Stimulated activated CD4-positive, alpha-beta T cell treated with anti-CD3 and anti-CD28 coated beads, Interleukin-4, amount 100 ng/mL, for 24 hours (primary cell): ENCODE measurements at regions not wholly inside any gene's neighbourhood (a gene's known extent, or its start where the extent isn't known, plus 50 kb on each side); places are given as distances from the start of the nearest gene placed in this dataset.
"Not testable (repeated sequence)": the region's sequence is repeated elsewhere in the genome, so short reads cannot be mapped to it uniquely, and the experiment has no call there.

ENCODE experiments used
- DNase-seq: peaks from one replicate; pipeline ENCODE4 v3.0.0-alpha.2; 2020

- no peak for DNase-seq
Measured at GRCh38 chr2:176427549-176427948, 158.3 kb downstream of the MTX2 start.

GRCh38 chr2:176428944-176429469, 159.8 kb downstream of the MTX2 start:
- not testable (repeated sequence) for DNase-seq

- DNase-seq = no peak
Measured at GRCh38 chr2:176432434-176432833, 163.2 kb downstream of the MTX2 start.

- DNase-seq = no peak
Measured at GRCh38 chr2:176435729-176436128, 166.5 kb downstream of the MTX2 start.

- no peak for DNase-seq
Measured at GRCh38 chr2:176443946-176444345, 174.7 kb downstream of the MTX2 start.

- no peak for DNase-seq
Measured at GRCh38 chr2:176445956-176446355, 176.7 kb downstream of the MTX2 start.

DNA sequence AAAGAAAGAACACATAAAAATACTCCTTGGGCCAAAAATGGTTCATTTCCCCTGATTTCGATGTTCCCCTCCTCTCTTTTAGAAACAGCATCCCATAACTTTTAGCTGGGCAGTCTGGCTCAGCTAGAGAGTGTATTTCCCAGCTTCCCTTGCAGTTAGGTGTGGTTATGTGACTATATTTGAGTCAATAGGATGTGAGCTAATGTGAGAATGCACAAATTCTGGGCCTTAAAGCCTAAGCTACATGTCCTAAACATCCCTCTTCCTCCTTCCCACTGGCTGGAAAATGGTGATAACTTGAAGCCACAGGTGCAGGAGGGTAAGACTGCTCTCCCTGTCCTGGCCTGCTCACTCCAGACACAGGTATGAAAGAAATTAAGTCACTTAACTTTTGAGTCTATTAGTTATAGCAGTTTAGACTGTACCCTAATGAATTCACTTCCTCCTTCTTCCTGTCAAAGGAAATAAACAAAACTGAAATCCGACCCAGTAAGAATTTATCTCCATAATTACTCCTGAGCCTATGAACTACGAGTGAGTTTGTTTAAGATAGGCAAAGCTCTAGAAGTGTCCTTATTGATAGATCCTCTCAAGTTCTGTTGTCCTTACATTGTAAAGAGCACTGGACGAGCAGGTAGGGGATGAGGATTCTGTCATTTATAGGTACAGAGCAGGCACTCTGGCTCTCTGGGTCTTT, 177.6 kb downstream of the MTX2 start:
- DNase-seq = no peak

- DNase-seq = no peak
Measured at GRCh38 chr2:176447616-176448015, 178.4 kb downstream of the MTX2 start.

GRCh38 chr2:176449852-176450251, 180.6 kb downstream of the MTX2 start:
- no peak for DNase-seq

DNA sequence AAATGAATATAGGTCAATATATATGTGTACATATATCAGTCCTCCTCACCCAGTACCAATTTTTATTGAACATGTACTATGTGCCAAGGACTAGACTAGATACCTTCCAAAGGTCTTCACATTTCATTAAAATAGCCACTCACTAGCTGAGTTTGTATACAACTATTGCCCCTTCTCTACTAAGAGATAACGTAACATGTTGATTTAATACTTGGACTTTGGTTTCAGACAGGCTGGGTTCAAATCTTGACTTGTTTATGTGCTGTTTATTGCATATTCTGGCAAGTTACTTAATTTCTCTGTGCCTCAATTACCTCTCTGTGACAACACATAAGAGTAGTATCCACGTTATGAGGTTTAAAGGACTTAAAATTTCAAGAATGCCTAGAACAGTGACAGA, 184.5 kb downstream of the MTX2 start:
- DNase-seq = no peak

DNA sequence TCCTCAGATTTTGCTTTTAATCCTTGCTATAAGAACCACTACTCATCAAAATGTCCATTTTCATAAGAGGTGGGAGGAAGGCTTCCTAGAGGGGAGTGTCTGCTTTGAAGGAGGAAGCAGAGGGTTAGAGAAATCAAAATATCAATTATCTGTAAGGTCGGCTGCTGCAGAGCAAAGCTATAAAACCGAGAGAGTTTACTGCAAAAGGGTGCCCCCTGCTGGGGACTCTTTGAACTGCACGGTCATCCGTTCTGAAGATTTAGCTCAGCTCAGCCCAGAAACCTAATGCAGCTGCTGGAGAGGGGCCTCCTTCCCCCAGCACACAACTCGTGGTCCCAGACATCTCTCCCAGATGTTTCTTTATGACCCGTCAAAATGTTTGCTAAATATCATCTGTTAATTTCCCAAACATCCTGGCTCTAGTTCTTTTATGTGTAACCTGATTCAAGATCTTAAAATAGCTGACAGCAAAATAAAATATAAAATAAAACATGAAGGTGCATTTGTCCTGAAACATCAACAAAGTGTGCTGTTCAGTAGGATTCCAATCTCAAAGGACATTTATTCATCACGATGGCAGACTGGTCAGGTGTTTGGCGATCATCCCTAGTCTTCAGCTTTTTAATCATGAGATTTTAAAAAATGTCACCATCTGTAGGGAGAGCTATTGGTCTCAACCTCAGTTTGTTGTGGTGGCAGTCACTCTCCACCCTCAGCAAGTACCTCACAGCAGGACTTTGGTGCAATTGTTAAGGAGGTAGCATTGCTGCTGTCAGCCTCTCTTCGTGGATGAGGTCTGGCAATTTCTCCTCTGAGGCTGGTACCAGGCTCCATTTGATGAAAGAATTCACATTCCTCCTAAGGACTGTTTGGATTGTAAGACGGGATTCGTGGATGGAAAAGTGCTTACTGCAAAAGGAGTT, 185.9 kb downstream of the MTX2 start:
- peak; percentile 82 for DNase-seq

GRCh38 chr2:176455816-176456291, 186.6 kb downstream of the MTX2 start:
- no peak for DNase-seq

DNA sequence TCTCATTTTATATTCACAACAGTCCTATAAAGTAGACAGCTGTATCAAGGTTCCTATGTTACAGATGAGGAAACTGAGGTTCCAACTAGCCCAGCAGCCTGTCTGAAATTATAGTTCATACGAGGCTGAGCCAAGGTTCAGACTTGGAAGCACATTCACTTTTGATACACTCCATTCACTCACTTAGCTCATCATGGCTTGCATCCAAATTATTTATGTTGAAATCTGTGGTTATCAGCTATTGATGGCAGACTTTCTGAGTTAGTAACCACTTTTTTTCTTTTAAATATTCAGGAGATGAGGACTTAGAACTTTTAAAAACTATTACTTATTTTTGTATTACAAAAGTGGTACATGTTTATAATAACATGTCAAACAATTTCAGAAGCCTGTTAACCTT, 188.2 kb downstream of the MTX2 start:
- DNase-seq = no peak

DNA sequence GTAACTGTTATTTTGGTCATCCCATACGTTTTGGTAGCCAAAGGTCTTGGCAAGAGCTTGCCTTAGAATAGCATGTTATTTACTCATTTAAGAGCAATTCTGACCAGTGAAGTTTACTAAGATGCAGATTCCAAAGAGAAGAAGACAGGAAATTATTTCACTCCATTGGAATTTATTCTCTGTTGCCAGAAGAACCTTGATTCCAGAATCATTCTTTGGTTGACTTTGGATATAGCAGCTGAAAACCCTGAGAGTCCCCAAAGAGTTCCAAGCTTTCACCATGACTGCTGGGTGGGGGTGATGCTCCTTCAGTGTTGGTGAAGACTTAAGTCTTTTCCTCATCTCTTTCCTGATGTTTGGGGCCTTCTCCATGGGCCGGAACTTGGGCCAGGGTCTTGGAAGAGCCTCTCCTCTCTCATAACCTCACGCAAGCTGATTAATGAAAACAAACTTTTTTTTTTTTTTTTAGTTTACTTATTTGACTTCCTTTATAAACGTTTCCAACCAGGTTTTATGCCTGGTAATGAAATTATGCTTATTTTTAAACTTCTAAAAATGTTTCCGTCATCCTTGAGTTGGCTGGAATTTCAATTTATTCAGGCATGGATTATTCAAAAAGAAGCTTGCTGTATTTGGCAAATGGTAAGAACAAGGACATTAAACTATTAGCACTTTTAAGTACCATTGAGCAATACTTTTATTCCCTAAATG, 192.0 kb downstream of the MTX2 start:
- no peak for DNase-seq

DNA sequence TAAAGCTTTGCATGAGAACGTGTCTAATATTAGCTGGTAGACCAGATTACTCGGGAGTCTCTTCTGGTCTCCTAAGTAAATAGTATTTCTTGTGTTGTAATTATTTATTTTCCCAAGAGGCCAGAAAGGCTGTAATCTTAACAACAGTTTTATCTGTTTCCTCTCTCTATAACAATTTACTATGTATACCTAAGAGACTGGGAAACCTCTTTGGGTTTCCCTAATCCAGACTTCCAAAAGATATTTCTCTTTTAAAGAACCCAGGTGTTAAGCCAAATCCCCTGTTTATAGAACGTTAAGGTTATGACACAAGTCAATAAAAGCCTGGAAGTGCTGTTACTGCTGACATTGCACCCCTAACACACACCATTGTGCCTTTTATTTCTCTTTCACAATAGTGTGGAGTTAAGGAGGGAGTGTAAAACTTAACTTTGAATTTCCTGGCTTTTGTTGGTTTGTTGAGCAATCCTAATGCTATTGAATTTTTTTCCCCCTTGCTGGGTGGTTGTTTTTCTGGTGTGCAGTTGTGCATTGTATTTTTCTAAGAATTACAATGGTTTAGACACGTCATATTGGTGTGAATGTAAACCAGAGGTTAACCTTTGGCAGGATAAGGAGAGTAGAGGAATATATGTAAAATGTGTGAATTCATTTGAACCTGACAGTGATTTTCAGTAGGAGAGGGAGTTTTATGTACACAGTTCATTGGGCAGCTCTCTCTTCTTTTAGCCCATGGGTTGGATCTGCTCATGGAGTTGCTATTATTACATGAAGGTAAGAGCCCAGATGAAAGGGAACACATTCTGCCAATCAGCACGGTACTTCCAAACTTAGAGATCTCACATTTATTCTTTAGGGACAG, 192.8 kb downstream of the MTX2 start:
- no peak for DNase-seq

GRCh38 chr2:176463546-176463945, 194.3 kb downstream of the MTX2 start:
- no peak for DNase-seq

GRCh38 chr2:176464886-176465564, 195.8 kb downstream of the MTX2 start:
- no peak for DNase-seq

DNA sequence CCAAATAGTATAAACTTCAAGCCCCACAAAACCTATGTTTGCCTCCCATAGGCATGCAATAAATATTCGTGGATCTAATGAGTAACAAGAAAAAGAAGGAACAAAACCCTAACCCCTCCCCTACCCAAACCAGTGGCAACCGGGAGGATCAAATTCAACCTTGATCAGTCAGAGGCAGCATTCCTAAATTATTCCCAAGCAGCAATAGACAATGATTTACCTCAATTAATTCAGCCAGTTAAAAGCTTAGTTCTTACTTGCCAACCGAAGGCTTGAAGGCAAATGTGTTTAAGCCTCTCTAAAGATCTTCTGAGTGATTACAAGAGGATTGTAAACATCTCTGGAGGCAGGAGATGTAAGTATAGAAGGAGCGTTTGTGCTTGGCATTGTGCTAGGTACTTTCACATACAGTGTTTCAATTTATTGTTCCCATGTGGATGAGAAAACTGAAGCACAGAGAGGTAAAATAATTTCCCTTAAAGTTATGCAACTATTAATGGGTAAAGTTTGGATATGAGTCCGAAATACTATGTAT, 197.7 kb downstream of the MTX2 start:
- no peak for DNase-seq

GRCh38 chr2:176467595-176467994, 198.4 kb downstream of the MTX2 start:
- no peak for DNase-seq

DNA sequence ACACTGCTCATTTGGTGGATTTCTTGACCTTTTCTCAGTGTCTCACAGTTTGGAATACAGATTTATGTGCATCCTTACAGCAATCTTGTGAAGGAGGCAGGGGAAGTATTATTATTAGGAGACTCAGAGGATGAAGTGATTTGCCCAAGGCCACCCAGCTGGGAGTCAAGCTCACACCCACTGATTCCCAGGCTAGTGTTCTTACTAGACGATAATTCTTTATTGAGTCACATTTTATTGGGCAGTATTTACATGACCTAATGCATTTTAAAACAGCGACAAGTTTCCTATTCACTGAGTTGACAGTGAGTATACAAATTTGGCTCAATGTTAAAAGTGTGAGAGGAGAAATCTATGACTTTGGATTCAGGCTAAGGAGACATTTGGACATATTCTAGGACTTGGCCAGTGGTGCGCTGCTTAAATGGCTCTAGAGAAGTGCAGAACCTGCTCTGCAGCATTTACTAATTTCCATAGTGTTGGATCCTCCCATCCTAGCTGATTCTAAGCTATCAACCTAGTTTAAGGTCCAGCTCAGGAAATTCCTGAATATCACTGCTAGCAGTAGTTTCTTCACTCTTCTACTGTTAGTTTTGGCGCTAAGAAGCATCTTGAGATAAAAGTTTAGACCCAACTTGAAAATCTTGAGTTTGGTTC, 199.3 kb downstream of the MTX2 start:
- DNase-seq = no peak

GRCh38 chr2:176470713-176471112, 201.5 kb downstream of the MTX2 start:
- no peak for DNase-seq
